Hindlimb muscle (tissue), 1 donor: ENCODE measurements at regions not wholly inside any gene's neighbourhood (a gene's known extent, or its start where the extent isn't known, plus 50 kb on each side); places are given as distances from the start of the nearest gene placed in this dataset.
"Not testable (repeated sequence)": the region's sequence is repeated elsewhere in the genome, so short reads cannot be mapped to it uniquely, and the experiment has no call there.

Experiments used
- DNase-seq: peaks from one replicate; pipeline ENCODE4 v3.0.0-alpha.2; 2013

DNA sequence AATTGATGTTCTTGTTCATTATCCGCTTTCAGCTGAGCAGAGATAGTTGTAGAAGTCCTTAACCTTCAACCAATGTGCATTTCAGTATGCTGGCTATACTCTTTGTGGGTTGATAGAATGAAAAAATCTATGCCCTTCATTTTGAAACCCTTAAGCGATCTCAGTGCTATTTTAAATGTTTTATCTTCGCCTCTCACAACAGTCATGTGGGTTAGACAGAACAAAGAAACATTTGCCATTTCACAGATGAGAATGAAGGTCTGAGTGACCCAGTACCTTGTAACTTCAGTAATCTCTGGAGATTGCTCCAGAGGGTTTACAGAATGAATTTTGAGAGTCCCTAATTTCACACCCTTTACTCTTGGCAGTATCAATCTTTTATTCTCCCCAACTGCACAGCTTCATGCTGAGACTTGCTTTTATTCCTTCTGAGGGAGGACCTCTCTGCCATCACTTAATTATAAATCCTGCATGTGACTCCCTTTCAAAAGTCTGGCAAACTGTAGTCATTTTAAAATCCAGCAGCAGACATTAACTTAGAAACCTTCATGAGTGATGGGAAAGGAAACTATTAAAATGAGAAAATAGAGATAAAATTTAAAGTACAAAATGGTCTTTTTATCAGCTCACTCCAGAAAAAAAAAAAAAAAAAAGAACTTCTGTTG, 921.5 kb downstream of the RAB28 start:
- DNase-seq = no peak

GRCh38 chr4:12562021-12562420, 922.1 kb downstream of the RAB28 start:
- DNase-seq = no peak

DNA sequence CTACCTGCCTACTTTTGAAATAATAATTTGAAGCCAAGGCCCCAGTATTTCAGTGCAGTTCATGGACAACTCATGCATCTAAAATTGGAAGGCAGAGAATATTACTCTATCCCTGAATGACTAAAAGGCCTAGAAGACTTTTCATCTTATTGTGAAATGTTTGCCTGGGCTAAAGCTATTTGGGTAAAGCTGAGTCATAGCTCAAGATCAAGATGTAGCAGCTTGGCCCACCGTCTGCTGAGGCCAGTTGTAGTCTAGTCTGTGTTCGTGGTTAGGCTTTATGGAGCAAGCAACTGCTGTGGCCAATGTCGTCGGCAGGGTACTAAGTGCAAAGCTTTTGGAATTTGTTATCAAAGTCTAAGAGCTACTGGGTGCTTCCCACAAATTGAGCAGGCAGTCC, 929.1 kb downstream of the RAB28 start:
- DNase-seq = no peak

DNA sequence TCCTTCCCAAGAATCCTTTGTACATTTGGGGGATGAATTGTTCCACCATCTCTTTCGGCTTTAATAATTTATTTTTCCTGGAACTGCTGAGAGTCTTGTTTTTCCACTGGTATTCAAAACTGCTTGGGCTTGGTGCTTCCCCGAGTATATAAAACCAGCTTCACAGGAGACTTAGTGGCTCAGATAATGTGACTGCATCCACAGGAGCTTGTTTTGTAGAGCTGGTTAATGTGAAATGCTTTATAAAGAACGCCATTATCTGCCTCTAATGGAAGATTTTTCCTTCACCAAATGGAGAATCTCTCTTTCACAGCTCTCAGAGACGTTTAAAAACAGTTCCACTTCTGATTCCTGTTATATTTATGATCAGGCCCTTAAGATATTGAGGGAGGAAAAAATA, 935.5 kb downstream of the RAB28 start:
- DNase-seq = no peak

- no peak for DNase-seq
These were observed 938.3 kb downstream of the RAB28 start for GRCh38 chr4:12545812-12546211.

DNA sequence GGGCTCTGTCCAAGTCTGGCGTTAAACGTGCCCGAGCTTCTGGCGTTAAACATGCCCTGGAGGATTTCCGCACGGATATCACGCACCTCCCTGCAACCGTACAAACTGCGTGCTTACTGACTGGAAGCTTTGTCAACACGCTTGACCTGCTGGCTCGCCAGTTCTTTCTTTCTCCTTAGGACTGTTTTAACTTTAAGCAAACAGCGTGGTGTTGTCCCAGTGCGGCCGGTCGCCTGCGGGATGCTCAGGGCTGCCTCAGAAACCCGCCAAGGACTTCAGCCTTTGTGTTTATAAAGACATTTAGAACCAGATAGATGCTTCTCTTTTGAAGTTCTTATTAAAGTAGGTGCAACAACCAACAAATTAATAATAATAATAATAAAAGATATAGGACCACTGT, 946.0 kb downstream of the RAB28 start:
- no peak for DNase-seq

GRCh38 chr4:12534684-12535083, 949.5 kb downstream of the RAB28 start:
- DNase-seq = no peak

- no peak for DNase-seq
These were observed 964.7 kb downstream of the RAB28 start for GRCh38 chr4:12519426-12519825.

DNA sequence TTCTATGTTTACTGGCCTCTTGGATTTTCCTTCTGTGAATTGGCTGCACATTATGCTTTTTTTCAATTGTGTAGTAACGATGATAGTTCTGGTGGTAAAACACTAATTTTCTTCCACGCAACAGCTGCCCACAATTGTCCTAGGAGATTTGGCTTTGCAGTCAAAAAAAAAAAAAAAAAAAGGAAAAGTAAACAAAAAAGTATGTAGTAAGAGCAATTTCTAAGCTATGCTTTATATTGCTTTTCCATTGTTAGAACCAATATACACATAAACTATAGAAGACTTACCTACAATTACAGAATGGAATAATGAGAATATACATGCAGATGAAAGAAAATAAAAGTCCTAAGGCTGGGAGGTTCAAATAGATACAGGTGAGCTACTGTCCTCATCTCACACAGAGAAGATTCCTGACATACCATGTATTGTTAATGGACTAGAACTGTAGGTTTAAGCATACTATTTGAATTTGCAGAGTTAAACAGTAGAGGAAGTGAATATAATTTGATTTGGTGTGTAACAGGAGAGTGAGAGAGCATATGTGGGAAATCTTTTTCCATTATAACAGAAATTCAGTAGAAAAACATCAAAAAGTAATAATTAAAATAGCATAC, 976.2 kb downstream of the RAB28 start:
- DNase-seq = no peak

GRCh38 chr4:12500409-12500808, 983.7 kb downstream of the RAB28 start:
- no peak for DNase-seq

DNA sequence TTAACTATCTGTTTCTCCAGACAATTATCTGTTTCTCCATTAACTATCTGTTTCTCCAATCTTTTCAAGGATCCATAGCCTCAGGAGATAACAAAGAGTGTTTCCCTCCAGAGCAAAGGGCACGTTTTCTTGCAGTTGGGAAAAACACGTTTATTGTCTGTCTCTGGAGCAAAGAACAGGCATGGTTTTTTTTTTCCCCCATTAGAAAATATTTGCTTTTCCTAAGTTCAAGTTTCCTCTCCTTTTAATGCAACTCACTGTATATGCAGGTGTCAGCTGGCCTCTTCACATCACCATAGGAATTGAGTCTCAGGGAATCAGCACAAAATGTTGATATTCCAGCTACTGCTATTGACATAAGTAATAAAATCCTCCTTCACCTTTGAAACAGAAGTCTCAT, 984.4 kb downstream of the RAB28 start:
- no peak for DNase-seq

- no peak for DNase-seq
These were observed 988.9 kb downstream of the RAB28 start for GRCh38 chr4:12495211-12495610.

- no peak for DNase-seq
These were observed 991.3 kb downstream of the RAB28 start for GRCh38 chr4:12492730-12493393.

DNA sequence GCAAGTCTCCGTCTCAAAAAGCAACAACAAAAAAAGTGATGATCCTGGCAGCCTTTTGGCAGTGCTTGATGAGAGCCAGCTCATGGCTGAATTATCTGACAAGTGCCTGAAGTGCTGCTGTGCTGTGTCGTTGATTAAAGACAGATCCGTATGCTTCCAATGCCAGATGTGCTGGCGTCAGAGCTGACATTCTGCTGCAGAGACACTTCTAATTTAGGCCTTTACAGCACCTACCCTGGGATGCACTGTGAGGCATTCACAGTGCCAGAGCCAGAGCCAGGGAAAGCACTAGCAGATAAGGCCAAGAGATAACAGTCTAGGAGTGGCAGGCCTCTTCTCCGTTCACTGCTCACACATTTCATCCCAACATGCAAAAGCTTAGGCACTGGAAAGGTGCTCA, 995.5 kb downstream of the RAB28 start:
- no peak for DNase-seq

GRCh38 chr4:12487000-12487399, 997.1 kb downstream of the RAB28 start:
- no peak for DNase-seq

GRCh38 chr4:12472087-12472486, 1012.1 kb downstream of the RAB28 start:
- no peak for DNase-seq

DNA sequence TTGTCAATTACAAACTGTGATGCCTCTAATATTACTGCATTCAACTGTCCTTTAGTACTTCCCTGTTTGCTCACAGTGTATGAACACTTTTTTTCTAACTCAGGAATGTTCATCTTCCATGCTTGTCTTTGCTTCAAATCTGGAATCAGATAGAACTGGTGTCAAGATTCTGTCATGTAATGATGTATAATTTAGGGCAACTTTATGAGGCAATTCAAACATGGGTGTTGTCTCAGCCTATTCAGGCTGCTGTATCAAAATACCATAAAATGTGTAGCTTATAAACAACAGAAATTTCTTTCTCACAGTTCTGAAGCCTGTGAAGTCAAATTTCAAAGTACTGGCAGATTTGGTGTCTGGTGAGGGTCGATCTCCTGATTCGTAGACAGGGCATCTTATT, 1012.9 kb downstream of the RAB28 start:
- no peak for DNase-seq

- DNase-seq = not testable (repeated sequence)
These were observed 1022.6 kb downstream of the RAB28 start for GRCh38 chr4:12461576-12461975.

GRCh38 chr4:12459126-12459525, 1025.0 kb downstream of the RAB28 start:
- DNase-seq = no peak

GRCh38 chr4:12458621-12459020, 1025.5 kb downstream of the RAB28 start:
- DNase-seq = no peak

DNA sequence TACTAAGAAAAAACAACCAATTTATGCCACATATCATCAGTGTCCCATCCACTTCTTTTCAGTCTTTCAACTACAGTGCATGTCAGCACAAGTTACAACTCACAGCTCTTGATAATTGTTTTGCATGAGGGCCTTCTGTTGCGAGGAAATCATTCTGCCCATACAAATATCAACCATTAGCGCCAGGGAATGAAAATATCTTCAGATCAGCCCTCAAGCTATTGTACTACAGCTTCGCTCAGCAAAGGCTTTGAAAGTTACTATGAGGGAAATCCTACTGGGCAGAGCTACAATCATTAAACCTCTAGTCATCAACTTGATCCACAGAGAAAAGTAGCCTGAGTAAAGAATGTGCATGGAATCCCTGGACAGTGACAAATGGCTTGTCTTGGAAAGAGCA, 1023.6 kb upstream of the HS3ST1 start:
- no peak for DNase-seq

- no peak for DNase-seq
These were observed 1018.8 kb upstream of the HS3ST1 start for GRCh38 chr4:12447451-12447850.

DNA sequence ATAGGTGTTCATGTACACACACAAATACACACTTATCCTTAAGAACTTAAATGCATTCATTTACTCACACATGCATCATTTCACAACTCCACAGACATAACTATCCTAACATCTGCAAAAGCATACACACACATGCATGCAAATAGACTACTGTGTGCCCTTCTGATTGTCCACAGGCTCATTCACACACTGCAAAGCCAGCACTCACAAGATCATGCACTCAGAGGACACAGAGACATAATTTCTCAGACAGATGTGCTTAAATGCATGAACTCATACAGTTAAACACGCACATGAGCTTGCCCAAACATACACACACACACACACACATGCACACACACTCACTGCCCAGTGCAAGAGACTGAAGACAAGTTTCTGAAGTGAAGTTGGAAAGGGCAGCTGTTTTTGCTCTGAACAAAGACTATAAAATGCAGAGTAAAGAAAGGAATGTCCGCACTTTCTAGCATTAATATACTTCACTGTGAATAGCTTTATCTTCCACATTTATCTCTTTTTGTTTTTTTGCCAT, 1018.0 kb upstream of the HS3ST1 start:
- peak; percentile 31 for DNase-seq

DNA sequence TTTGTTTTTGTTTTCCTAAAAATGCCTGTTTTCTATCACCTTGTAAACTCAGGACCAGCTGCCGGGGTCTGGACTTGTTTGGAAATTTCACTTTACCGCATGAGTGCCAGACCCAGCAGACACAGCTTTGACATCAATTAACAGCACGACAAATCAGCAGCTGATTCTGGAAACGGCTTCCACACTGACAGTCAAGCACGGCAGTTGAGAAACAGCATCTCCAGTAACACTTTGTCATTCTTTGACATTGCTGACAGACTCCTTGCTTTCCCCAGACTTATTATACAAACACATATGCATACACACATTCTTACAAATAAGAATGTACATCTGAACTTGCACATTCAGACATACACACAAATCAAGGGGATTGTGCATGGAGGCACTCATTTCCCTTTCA, 1017.6 kb upstream of the HS3ST1 start:
- no peak for DNase-seq
